CD4-positive, alpha-beta memory T cell (primary cell): ENCODE measurements at regions not wholly inside any gene's neighbourhood (a gene's known extent, or its start where the extent isn't known, plus 50 kb on each side); places are given as distances from the start of the nearest gene placed in this dataset.
A peak's percentile ranks its signal among the peaks of the same experiment; 100 is the strongest.

Source experiments
- CTCF ChIA-PET: fragments of 350-600 bp; sonication (Branson Sonifier 250); formaldehyde crosslinking; loops from one replicate; lab custom pipeline; 2021; ENCODE audit warnings: inconsistent platforms; ENCODE audit not compliant: partially characterized antibody; lab: Charles Lee
- POLR2A ChIA-PET: fragments of 350-600 bp; sonication (Branson Sonifier 250); formaldehyde crosslinking; loops from one replicate; lab custom pipeline; 2021; ENCODE audit not compliant: partially characterized antibody; lab: Charles Lee
- DNase-seq, 5 donors: peaks; one replicate each; pipeline versions ENCODE4 v3.0.0 to v3.0.0-alpha.2; 2020 to 2022; ENCODE audit warnings: mixed read lengths in 1 of 5
- H3K27ac ChIP-seq: one replicate; pipeline ENCODE4 v1.7.0; 2013; ENCODE audit warnings: low read depth, low read length
- H3K27me3 ChIP-seq: 2 replicates; pipeline ENCODE4 v1.7.0; 2013; ENCODE audit warnings: mild to moderate bottlenecking, low read length, moderate library complexity; ENCODE audit not compliant: insufficient read depth
- H3K36me3 ChIP-seq: 2 replicates; pipeline ENCODE4 v1.7.0; 2013; ENCODE audit warnings: mild to moderate bottlenecking, low read length, moderate library complexity; ENCODE audit not compliant: insufficient read depth
- H3K4me1 ChIP-seq: 2 replicates; pipeline ENCODE4 v1.7.0; 2013; ENCODE audit warnings: mild to moderate bottlenecking, low read length, moderate library complexity; ENCODE audit not compliant: insufficient read depth
- H3K4me3 ChIP-seq, 2 donors: one replicate each; pipeline ENCODE4 v1.7.0; 2013; ENCODE audit warnings: low read length in 2 of 2, mild to moderate bottlenecking in 1 of 2
- H3K9me3 ChIP-seq, 2 donors: one replicate each; pipeline ENCODE4 v1.7.0; 2013; ENCODE audit warnings: low read length in 2 of 2, control low read depth in 1 of 2; ENCODE audit not compliant: control insufficient read depth in 1 of 2
- H3K27ac Mint-ChIP-seq, 7 donors: one replicate each; pipeline ENCODE4 v1.8.0; 2020 to 2021; ENCODE audit warnings: mixed read lengths in 7 of 7, mild to moderate bottlenecking in 6 of 7, inconsistent platforms in 3 of 7, moderate library complexity in 3 of 7
- H3K27me3 Mint-ChIP-seq, 2 donors: one replicate each; pipeline ENCODE4 v1.8.0; 2020 to 2021; ENCODE audit warnings: mixed read lengths in 2 of 2
- H3K36me3 Mint-ChIP-seq, 2 donors: one replicate each; pipeline ENCODE4 v1.8.0; 2020 to 2021; ENCODE audit warnings: mixed read lengths in 2 of 2, inconsistent platforms in 1 of 2, mild to moderate bottlenecking in 1 of 2
- H3K4me1 Mint-ChIP-seq, 4 donors: one replicate each; pipeline ENCODE4 v1.8.0; 2020 to 2021; ENCODE audit warnings: mixed read lengths in 4 of 4, mild to moderate bottlenecking in 1 of 4
- H3K4me3 Mint-ChIP-seq, 8 donors: one replicate each; pipeline ENCODE4 v1.8.0; 2020 to 2021; ENCODE audit warnings: mixed read lengths in 8 of 8, mild to moderate bottlenecking in 7 of 8, moderate library complexity in 6 of 8, inconsistent platforms in 3 of 8
- H3K9me3 Mint-ChIP-seq, 8 donors: one replicate each; pipeline ENCODE4 v1.8.0; 2020 to 2021; ENCODE audit warnings: mixed read lengths in 8 of 8, mild to moderate bottlenecking in 5 of 8, inconsistent platforms in 3 of 8, moderate library complexity in 1 of 8
- intact Hi-C: fragments of 100-400 bp; cut with micrococcal nuclease; formaldehyde crosslinking; loops from one replicate; pipeline ENCODE4 v1.15.1; 2023

- POLR2A ChIA-PET = no interaction called here
- CTCF ChIA-PET = no interaction called here
Measured at GRCh38 chrX:40449956-40450706, 130.6 kb upstream of the ATP6AP2 start.

GRCh38 chrX:40449396-40449795 lies 131.4 kb upstream of the ATP6AP2 start:
- no peaks in the 10 kb centered on the region for H3K36me3 Mint-ChIP-seq

More at GRCh38 chrX:40449956-40450706, 130.6 kb upstream of the ATP6AP2 start:
- H3K27ac ChIP-seq = no peak overlapping the region
- H3K36me3 ChIP-seq = no peaks in the 10 kb centered on the region
- intact Hi-C loops = no loop called here
- no peaks in the 10 kb centered on the region for H3K4me1 ChIP-seq
- Mint-ChIP-seq H3K36me3 (no peaks in the 10 kb centered on the region), H3K4me1 (no peaks in the 10 kb centered on the region), H3K27ac (no peak overlapping the region), H3K9me3 (peaks cover 0 to under 1% (median 0%) of the 10 kb centered on the region in 8 donors), H3K27me3 (peaks cover 0 to 2% of the 10 kb centered on the region in 2 donors), H3K4me3 (no peak overlapping the region)
- H3K9me3 ChIP-seq = no peaks in the 10 kb centered on the region
- no peak overlapping the region for H3K4me3 ChIP-seq
- DNase-seq = no peak
- no peaks in the 10 kb centered on the region for H3K27me3 ChIP-seq

GRCh38 chrX:40448793-40449192 lies 132.0 kb upstream of the ATP6AP2 start:
- intact Hi-C loops = no loop called here
- no peak overlapping the region for H3K4me3 Mint-ChIP-seq
- H3K9me3 Mint-ChIP-seq = no peaks in the 10 kb centered on the region
- no peaks in the 10 kb centered on the region for H3K36me3 Mint-ChIP-seq
- ChIA-PET POLR2A (no interaction called here), CTCF (no interaction called here)
- Histone ChIP-seq H3K4me1 (no peaks in the 10 kb centered on the region), H3K27ac (no peak overlapping the region), H3K4me3 (no peak overlapping the region), H3K27me3 (no peaks in the 10 kb centered on the region), H3K36me3 (no peaks in the 10 kb centered on the region), H3K9me3 (no peaks in the 10 kb centered on the region)
- no peak for DNase-seq
- H3K4me1 Mint-ChIP-seq = no peaks in the 10 kb centered on the region
- H3K27ac Mint-ChIP-seq = no peak overlapping the region
- peaks cover 0 to 1% of the 10 kb centered on the region in 2 donors for H3K27me3 Mint-ChIP-seq

More at GRCh38 chrX:40449396-40449795, 131.4 kb upstream of the ATP6AP2 start:
- no peaks in the 10 kb centered on the region for H3K4me1 ChIP-seq
- Mint-ChIP-seq H3K27ac (no peak overlapping the region), H3K27me3 (peaks cover 0 to 2% of the 10 kb centered on the region in 2 donors), H3K4me3 (no peak overlapping the region), H3K9me3 (no peaks in the 10 kb centered on the region), H3K4me1 (no peaks in the 10 kb centered on the region)
- H3K36me3 ChIP-seq = no peaks in the 10 kb centered on the region
- no peaks in the 10 kb centered on the region for H3K27me3 ChIP-seq
- ChIA-PET CTCF (no interaction called here), POLR2A (no interaction called here)
- DNase-seq = no peak
- no peak overlapping the region for H3K27ac ChIP-seq
- H3K4me3 ChIP-seq = no peak overlapping the region
- intact Hi-C loops = no loop called here
- H3K9me3 ChIP-seq = no peaks in the 10 kb centered on the region

- H3K36me3 Mint-ChIP-seq = no peaks in the 10 kb centered on the region
- no peak for DNase-seq
- intact Hi-C loops = no loop called here
- POLR2A ChIA-PET = no interaction called here
- H3K4me1 Mint-ChIP-seq = no peaks in the 10 kb centered on the region
- Histone ChIP-seq H3K27me3 (no peaks in the 10 kb centered on the region), H3K27ac (no peak overlapping the region), H3K9me3 (no peaks in the 10 kb centered on the region), H3K36me3 (no peaks in the 10 kb centered on the region), H3K4me3 (no peak overlapping the region), H3K4me1 (no peaks in the 10 kb centered on the region)
- no peaks in the 10 kb centered on the region for H3K9me3 Mint-ChIP-seq
- no peak overlapping the region for H3K4me3 Mint-ChIP-seq
- no peaks in the 10 kb centered on the region for H3K27me3 Mint-ChIP-seq
- H3K27ac Mint-ChIP-seq = no peak overlapping the region
- CTCF ChIA-PET = no interaction called here
Measured at GRCh38 chrX:40446921-40447320, 133.8 kb upstream of the ATP6AP2 start.

GRCh38 chrX:40445691-40446090 lies 135.1 kb upstream of the ATP6AP2 start:
- ChIA-PET CTCF (no interaction called here), POLR2A (no interaction called here)
- Mint-ChIP-seq H3K9me3 (no peaks in the 10 kb centered on the region), H3K27ac (no peak overlapping the region), H3K36me3 (no peaks in the 10 kb centered on the region), H3K27me3 (no peaks in the 10 kb centered on the region), H3K4me1 (no peaks in the 10 kb centered on the region), H3K4me3 (no peak overlapping the region)
- no peaks in the 10 kb centered on the region for H3K27me3 ChIP-seq
- intact Hi-C loops = no loop called here
- no peak for DNase-seq
- no peak overlapping the region for H3K4me3 ChIP-seq
- no peak overlapping the region for H3K27ac ChIP-seq
- H3K36me3 ChIP-seq = no peaks in the 10 kb centered on the region
- no peaks in the 10 kb centered on the region for H3K9me3 ChIP-seq
- no peaks in the 10 kb centered on the region for H3K4me1 ChIP-seq

GRCh38 chrX:40444798-40445496 lies 135.8 kb upstream of the ATP6AP2 start:
- POLR2A ChIA-PET = no interaction called here
- Mint-ChIP-seq H3K4me3 (peak overlapping the region in 1 of 8 donors; percentile 11), H3K27ac (no peak overlapping the region), H3K4me1 (no peaks in the 10 kb centered on the region), H3K36me3 (no peaks in the 10 kb centered on the region), H3K27me3 (no peaks in the 10 kb centered on the region), H3K9me3 (no peaks in the 10 kb centered on the region)
- intact Hi-C loops = no loop called here
- Histone ChIP-seq H3K27ac (no peak overlapping the region), H3K27me3 (no peaks in the 10 kb centered on the region), H3K9me3 (no peaks in the 10 kb centered on the region), H3K4me1 (no peaks in the 10 kb centered on the region), H3K36me3 (no peaks in the 10 kb centered on the region), H3K4me3 (no peak overlapping the region)
- CTCF ChIA-PET = no interaction called here
- no peak for DNase-seq

GRCh38 chrX:40444133-40444532 lies 136.6 kb upstream of the ATP6AP2 start:
- Histone ChIP-seq H3K27me3 (no peaks in the 10 kb centered on the region), H3K9me3 (no peaks in the 10 kb centered on the region), H3K27ac (no peak overlapping the region), H3K4me1 (no peaks in the 10 kb centered on the region), H3K36me3 (no peaks in the 10 kb centered on the region), H3K4me3 (no peak overlapping the region)
- no peaks in the 10 kb centered on the region for H3K9me3 Mint-ChIP-seq
- no peaks in the 10 kb centered on the region for H3K36me3 Mint-ChIP-seq
- ChIA-PET POLR2A (no interaction called here), CTCF (no interaction called here)
- intact Hi-C loops = no loop called here
- H3K27ac Mint-ChIP-seq = no peak overlapping the region
- H3K4me3 Mint-ChIP-seq = no peak overlapping the region
- no peaks in the 10 kb centered on the region for H3K27me3 Mint-ChIP-seq
- H3K4me1 Mint-ChIP-seq = no peaks in the 10 kb centered on the region
- no peak for DNase-seq
